GM12874 (cell line): ENCODE measurements at regions not wholly inside any gene's neighbourhood (a gene's known extent, or its start where the extent isn't known, plus 50 kb on each side); places are given as distances from the start of the nearest gene placed in this dataset.

Experiments used
- TF ChIP-seq, protein P1 (sequence below): IDR thresholded peaks from 2 replicates; pipeline ENCODE4 v1.5.1; 2011; ENCODE audit warnings: low read depth, mild to moderate bottlenecking, control low read depth, low read length, moderate library complexity; ENCODE audit not compliant: insufficient read depth

DNA sequence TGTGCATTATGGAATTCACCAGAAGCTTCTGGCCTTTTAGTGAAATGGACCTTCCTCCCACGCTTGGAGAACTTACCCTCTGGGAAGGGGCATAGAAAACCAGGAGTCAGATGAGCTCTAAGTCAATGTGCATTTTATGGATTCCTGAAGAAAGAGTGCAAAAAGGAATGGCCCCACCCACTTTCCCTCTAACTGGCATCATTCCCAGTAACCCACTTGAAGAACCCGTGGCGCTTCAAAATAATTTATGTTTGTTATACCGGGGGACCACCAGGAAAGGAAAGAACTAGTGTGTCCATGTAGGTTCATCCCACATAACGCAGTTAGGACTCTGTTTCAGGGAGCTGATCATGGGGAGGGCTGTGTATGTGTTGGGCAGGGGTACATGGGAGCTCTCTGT is 1153.4 kb downstream of the TMEM121 start:
- TF ChIP-seq, protein P1, sequence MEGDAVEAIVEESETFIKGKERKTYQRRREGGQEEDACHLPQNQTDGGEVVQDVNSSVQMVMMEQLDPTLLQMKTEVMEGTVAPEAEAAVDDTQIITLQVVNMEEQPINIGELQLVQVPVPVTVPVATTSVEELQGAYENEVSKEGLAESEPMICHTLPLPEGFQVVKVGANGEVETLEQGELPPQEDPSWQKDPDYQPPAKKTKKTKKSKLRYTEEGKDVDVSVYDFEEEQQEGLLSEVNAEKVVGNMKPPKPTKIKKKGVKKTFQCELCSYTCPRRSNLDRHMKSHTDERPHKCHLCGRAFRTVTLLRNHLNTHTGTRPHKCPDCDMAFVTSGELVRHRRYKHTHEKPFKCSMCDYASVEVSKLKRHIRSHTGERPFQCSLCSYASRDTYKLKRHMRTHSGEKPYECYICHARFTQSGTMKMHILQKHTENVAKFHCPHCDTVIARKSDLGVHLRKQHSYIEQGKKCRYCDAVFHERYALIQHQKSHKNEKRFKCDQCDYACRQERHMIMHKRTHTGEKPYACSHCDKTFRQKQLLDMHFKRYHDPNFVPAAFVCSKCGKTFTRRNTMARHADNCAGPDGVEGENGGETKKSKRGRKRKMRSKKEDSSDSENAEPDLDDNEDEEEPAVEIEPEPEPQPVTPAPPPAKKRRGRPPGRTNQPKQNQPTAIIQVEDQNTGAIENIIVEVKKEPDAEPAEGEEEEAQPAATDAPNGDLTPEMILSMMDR = no peak

DNA sequence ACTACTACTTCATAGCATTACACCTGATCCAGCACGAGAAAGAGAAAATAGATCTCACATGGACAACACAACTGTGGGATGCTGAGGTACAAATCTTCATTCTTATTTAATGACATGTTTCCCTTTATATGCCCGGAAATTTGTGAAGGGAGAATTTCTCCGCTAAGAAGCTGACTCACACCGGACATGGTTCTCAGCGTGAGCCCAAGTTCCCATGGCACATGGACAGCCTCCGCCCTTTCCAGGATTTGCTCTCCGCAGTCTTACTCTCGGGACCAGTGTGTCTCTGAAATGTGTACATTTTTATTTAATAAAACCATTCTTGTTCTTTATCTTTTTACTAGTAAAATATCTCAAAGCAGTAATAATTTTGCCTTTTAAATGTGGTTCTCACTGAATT is 1154.8 kb downstream of the TMEM121 start:
- TF ChIP-seq, protein P1 = no peak

DNA sequence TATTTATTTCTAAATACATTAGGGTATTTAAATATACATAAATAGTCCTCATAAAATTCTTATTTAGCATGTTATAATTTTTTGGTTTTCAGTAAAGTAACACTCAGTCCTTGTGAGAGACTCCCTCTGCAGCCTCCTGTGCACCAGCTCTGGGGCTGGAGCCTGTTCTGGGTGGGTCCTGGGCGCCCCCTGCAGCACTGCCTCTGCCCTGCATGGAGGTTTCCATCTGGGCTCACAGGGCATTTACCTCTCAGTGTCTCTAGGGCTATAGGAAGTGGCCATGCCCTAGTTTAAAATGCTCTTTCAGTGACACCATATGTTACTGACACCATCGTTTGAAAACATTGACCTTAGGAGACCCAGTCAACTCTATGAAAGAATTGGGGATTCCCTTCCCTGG is 1155.2 kb downstream of the TMEM121 start:
- TF ChIP-seq, protein P1 = peak; percentile 50; the same call in 1 of the 2 replicates

DNA sequence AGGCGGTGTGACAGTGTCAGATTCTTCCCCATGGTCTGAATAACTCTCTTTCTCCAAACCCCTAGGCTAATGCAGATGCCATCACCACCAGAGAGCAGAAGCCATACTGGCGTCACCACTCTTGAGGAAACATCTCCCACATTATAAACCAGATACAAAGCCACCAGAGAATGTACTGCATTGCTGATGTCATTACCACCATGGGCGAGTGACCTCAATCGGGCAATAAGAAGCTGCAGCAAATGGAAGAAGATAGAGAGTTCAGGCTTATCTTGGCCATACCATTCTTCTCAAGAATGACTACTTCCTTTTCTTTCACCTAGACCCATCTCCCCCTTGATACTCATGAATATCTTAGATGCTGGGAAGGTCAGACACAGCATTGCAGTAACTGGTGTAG is 1157.2 kb downstream of the TMEM121 start:
- TF ChIP-seq, protein P1 = no peak

DNA sequence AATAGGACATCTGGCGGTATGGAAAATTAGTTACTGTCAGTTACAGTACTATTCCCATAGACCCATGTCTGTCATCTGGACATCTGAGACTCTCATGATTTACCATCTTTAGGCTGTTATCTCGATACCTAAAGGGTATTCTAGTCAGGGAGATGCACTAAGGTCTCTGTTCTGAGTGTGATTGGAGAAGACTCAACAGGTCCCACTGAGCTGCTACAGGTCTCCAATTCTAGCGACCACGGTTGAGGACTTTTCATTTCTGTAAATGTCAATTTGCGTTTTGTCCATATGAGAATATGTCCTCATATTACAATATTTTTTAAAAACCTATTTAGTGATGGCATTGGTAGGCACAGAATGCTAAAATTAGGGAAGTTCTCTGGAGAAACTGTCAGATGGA is 1160.2 kb downstream of the TMEM121 start:
- TF ChIP-seq, protein P1 = no peak

DNA sequence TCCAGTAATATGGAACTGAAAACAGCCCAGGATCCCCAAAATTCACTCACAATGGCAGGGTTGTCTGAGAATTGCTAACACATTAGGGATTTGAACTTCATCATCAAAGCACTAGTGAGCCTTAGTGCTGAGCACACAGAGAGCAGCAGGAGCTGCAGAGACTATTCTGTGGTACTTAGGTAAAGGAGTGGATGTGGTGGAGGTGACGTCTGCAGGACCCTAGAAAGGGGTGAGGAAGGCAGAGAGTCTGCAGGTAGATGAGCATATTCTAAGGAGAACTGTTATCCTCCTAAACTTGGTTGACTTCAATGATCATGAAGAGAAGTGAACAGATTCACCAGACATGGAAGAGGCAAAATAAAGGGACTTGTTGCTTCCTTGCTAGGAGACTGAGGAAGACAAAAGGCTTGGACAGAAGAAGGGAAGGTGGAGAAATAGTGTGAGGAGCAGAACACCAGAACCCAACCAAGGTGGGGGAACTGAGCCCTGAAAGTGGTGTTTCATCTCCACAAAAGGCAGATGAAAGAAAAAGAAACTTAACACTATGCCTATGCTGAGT is 1164.0 kb downstream of the TMEM121 start:
- TF ChIP-seq, protein P1 = no peak

DNA sequence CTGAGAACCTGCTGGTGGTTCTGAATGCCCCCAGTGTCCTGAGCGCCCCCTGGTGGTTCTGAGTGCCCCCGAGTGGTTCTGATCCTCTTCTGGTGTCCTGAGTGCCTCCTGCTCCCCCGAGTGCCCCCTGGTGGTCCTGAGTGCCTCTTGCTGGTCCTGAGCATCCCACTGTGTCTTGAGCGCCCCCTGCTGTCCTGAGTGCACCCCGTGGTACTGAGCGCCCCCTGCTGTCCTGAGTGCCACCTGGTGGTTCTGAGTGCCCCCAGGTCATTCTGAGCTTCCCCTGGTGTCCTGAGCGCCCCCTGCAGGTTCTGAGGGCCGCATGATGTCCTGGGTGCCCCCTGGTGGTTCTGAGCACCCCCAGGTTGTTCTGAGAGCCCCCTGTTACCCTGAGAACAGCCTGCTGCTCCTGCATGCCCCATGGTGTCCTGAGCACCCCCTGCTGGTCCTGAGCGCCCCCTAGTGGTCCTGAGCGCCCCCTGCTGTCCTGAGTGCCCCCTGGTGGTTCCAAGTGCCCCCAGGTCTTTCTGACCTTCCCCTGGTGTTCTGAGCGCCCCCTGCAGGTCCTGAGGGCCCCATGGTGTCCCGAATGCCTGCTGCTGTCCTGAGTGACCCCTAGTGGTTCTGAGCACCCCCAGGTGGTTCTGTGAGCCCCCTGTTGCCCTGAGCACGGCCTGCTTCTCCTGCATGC is 1165.4 kb downstream of the TMEM121 start:
- TF ChIP-seq, protein P1 = peak; percentile 99
